Activated T-helper 1 cell treated with anti-CD3 and anti-CD28 coated beads, Interleukin-12 subunit alpha, Interleukin-12 subunit beta, Interleukin-2, Interleukin-4 antibody, amounts not matched to agents 30 ng/mL and 10 ng/mL and 1 ng/mL, durations not matched to agents 14 hours and 24 hours and 36 hours (primary cell): ENCODE measurements at regions not wholly inside any gene's neighbourhood (a gene's known extent, or its start where the extent isn't known, plus 50 kb on each side); places are given as distances from the start of the nearest gene placed in this dataset.
"Not testable (repeated sequence)": the region's sequence is repeated elsewhere in the genome, so short reads cannot be mapped to it uniquely, and the experiment has no call there.

ENCODE experiments used
- DNase-seq: peaks from one replicate; pipeline ENCODE4 v3.0.0; 2021; ENCODE audit warnings: low spot score
- H3K27ac Mint-ChIP-seq: one replicate; pipeline ENCODE4 v1.8.0; 2021; ENCODE audit warnings: mild to moderate bottlenecking, mixed read lengths
- H3K27me3 Mint-ChIP-seq: one replicate; pipeline ENCODE4 v1.8.0; 2022; ENCODE audit warnings: mild to moderate bottlenecking, moderate library complexity, mixed read lengths; ENCODE audit not compliant: insufficient read depth
- H3K36me3 Mint-ChIP-seq: one replicate; pipeline ENCODE4 v1.8.0; 2021; ENCODE audit warnings: low read depth, mixed read lengths
- H3K4me1 Mint-ChIP-seq: one replicate; pipeline ENCODE4 v1.8.0; 2021; ENCODE audit warnings: low read depth, mixed read lengths
- H3K4me3 Mint-ChIP-seq: one replicate; pipeline ENCODE4 v1.8.0; 2021; ENCODE audit warnings: mild to moderate bottlenecking, moderate library complexity, mixed read lengths
- H3K9me3 Mint-ChIP-seq: one replicate; pipeline ENCODE4 v1.8.0; 2021; ENCODE audit warnings: mixed read lengths
- intact Hi-C: fragments of 100-400 bp; cut with micrococcal nuclease; formaldehyde crosslinking; loops from one replicate; pipeline ENCODE4 v1.15.1; 2024

GRCh38 chr13:88000787-88001186 is 329.6 kb downstream of the SLITRK5 start:
- Mint-ChIP-seq H3K27ac (no peak overlapping the region), H3K36me3 (no peaks in the 10 kb centered on the region), H3K4me1 (no peaks in the 10 kb centered on the region), H3K9me3 (no peaks in the 10 kb centered on the region), H3K4me3 (no peak overlapping the region), H3K27me3 (no peaks in the 10 kb centered on the region)
- DNase-seq: no peak
- intact Hi-C loops: no loop called here

- intact Hi-C loops: no loop called here
- Mint-ChIP-seq H3K36me3 (no peaks in the 10 kb centered on the region), H3K27me3 (no peaks in the 10 kb centered on the region), H3K9me3 (no peaks in the 10 kb centered on the region), H3K4me3 (no peak overlapping the region), H3K4me1 (no peaks in the 10 kb centered on the region), H3K27ac (no peak overlapping the region)
- DNase-seq: no peak
These were observed 334.0 kb downstream of the SLITRK5 start for GRCh38 chr13:88005188-88005587.

GRCh38 chr13:88014527-88014926 is 343.4 kb downstream of the SLITRK5 start:
- Mint-ChIP-seq H3K27me3 (peaks cover 1% of the 10 kb centered on the region), H3K36me3 (peaks cover 3% of the 10 kb centered on the region), H3K4me3 (no peak overlapping the region), H3K4me1 (no peaks in the 10 kb centered on the region), H3K27ac (no peak overlapping the region), H3K9me3 (peaks cover 10% of the 10 kb centered on the region)
- intact Hi-C loops: no loop called here
- DNase-seq: no peak

- no peak for DNase-seq
- Mint-ChIP-seq H3K27ac (no peak overlapping the region), H3K4me1 (no peaks in the 10 kb centered on the region), H3K9me3 (peaks cover 13% of the 10 kb centered on the region), H3K4me3 (no peak overlapping the region), H3K36me3 (peaks cover 3% of the 10 kb centered on the region), H3K27me3 (no peaks in the 10 kb centered on the region)
- intact Hi-C loops: no loop called here
These were observed 351.4 kb downstream of the SLITRK5 start for GRCh38 chr13:88022431-88023208.

- intact Hi-C loops: no loop called here
- Mint-ChIP-seq H3K36me3 (no peaks in the 10 kb centered on the region), H3K27me3 (no peaks in the 10 kb centered on the region), H3K4me3 (no peak overlapping the region), H3K9me3 (peaks cover 3% of the 10 kb centered on the region), H3K27ac (no peak overlapping the region), H3K4me1 (no peaks in the 10 kb centered on the region)
- DNase-seq: no peak
These were observed 355.1 kb downstream of the SLITRK5 start for GRCh38 chr13:88026241-88026640.

- H3K4me3 Mint-ChIP-seq: no peak overlapping the region
- intact Hi-C loops: no loop called here
- H3K27ac Mint-ChIP-seq: no peak overlapping the region
- H3K9me3 Mint-ChIP-seq: no peaks in the 10 kb centered on the region
- no peaks in the 10 kb centered on the region for H3K36me3 Mint-ChIP-seq
- no peaks in the 10 kb centered on the region for H3K27me3 Mint-ChIP-seq
- H3K4me1 Mint-ChIP-seq: no peaks in the 10 kb centered on the region
- DNase-seq: no peak
These were observed 360.9 kb downstream of the SLITRK5 start for GRCh38 chr13:88031980-88032559.

- DNase-seq, H3K4me1 Mint-ChIP-seq, H3K36me3 Mint-ChIP-seq, H3K9me3 Mint-ChIP-seq, H3K4me3 Mint-ChIP-seq, intact Hi-C loops, H3K27me3 Mint-ChIP-seq, H3K27ac Mint-ChIP-seq: not testable (repeated sequence)
These were observed 365.0 kb downstream of the SLITRK5 start for GRCh38 chr13:88036205-88036604.

- H3K9me3 Mint-ChIP-seq: peaks cover 4% of the 10 kb centered on the region
These were observed 371.3 kb downstream of the SLITRK5 start for GRCh38 chr13:88042489-88042888.

GRCh38 chr13:88051746-88052482 is 380.7 kb downstream of the SLITRK5 start:
- Mint-ChIP-seq H3K9me3 (peaks cover 4% of the 10 kb centered on the region), H3K4me1 (no peaks in the 10 kb centered on the region), H3K27me3 (no peaks in the 10 kb centered on the region), H3K36me3 (no peaks in the 10 kb centered on the region), H3K4me3 (no peak overlapping the region), H3K27ac (no peak overlapping the region)
- no peak for DNase-seq
- intact Hi-C loops: no loop called here

More at GRCh38 chr13:88042489-88042888, 371.3 kb downstream of the SLITRK5 start:
- intact Hi-C loops: no loop called here
- no peaks in the 10 kb centered on the region for H3K36me3 Mint-ChIP-seq
- no peaks in the 10 kb centered on the region for H3K27me3 Mint-ChIP-seq
- DNase-seq: no peak
- no peak overlapping the region for H3K27ac Mint-ChIP-seq
- H3K4me3 Mint-ChIP-seq: no peak overlapping the region
- no peaks in the 10 kb centered on the region for H3K4me1 Mint-ChIP-seq

GRCh38 chr13:88063741-88064140 is 392.6 kb downstream of the SLITRK5 start:
- Mint-ChIP-seq H3K36me3 (no peaks in the 10 kb centered on the region), H3K4me1 (no peaks in the 10 kb centered on the region), H3K27ac (no peak overlapping the region), H3K4me3 (no peak overlapping the region), H3K27me3 (no peaks in the 10 kb centered on the region), H3K9me3 (peaks cover 8% of the 10 kb centered on the region)
- intact Hi-C loops: no loop called here
- DNase-seq: no peak

- no peak overlapping the region for H3K27ac Mint-ChIP-seq
- intact Hi-C loops: no loop called here
- H3K36me3 Mint-ChIP-seq: no peaks in the 10 kb centered on the region
- H3K4me3 Mint-ChIP-seq: no peak overlapping the region
- H3K27me3 Mint-ChIP-seq: no peaks in the 10 kb centered on the region
- H3K9me3 Mint-ChIP-seq: peaks cover 7% of the 10 kb centered on the region
- no peaks in the 10 kb centered on the region for H3K4me1 Mint-ChIP-seq
- no peak for DNase-seq
These were observed 395.7 kb downstream of the SLITRK5 start for GRCh38 chr13:88066847-88067246.

- H3K27ac Mint-ChIP-seq: no peak overlapping the region
- no peaks in the 10 kb centered on the region for H3K4me1 Mint-ChIP-seq
- no peak for DNase-seq
- peaks cover 7% of the 10 kb centered on the region for H3K9me3 Mint-ChIP-seq
- no peaks in the 10 kb centered on the region for H3K27me3 Mint-ChIP-seq
- intact Hi-C loops: no loop called here
- no peaks in the 10 kb centered on the region for H3K36me3 Mint-ChIP-seq
- no peak overlapping the region for H3K4me3 Mint-ChIP-seq
These were observed 397.1 kb downstream of the SLITRK5 start for GRCh38 chr13:88068316-88068715.

GRCh38 chr13:88068975-88069374 is 397.8 kb downstream of the SLITRK5 start:
- Mint-ChIP-seq H3K27ac (no peak overlapping the region), H3K27me3 (no peaks in the 10 kb centered on the region), H3K36me3 (no peaks in the 10 kb centered on the region), H3K9me3 (peaks cover 7% of the 10 kb centered on the region), H3K4me1 (no peaks in the 10 kb centered on the region), H3K4me3 (no peak overlapping the region)
- no peak for DNase-seq
- intact Hi-C loops: no loop called here
